ENCODE measurements at regions not wholly inside any gene's neighbourhood (a gene's known extent, or its start where the extent isn't known, plus 50 kb on each side); places are given as distances from the start of the nearest gene placed in this dataset.

GRCh38 chr4:175330236-175330635 is 412.1 kb downstream of the ADAM29 start:
- TF ChIP-seq CTCF (IDR thresholded peaks at IDR 0.05) (no peak), POLR2A (IDR thresholded peaks at IDR 0.05) (no peak)
